CD4-positive, alpha-beta memory T cell (primary cell): ENCODE measurements at regions not wholly inside any gene's neighbourhood (a gene's known extent, or its start where the extent isn't known, plus 50 kb on each side); places are given as distances from the start of the nearest gene placed in this dataset.
"Not testable (repeated sequence)": the region's sequence is repeated elsewhere in the genome, so short reads cannot be mapped to it uniquely, and the experiment has no call there.

ENCODE experiments used
- CTCF ChIA-PET: fragments of 350-600 bp; sonication (Branson Sonifier 250); formaldehyde crosslinking; loops from one replicate; lab custom pipeline; 2021; ENCODE audit warnings: inconsistent platforms; ENCODE audit not compliant: partially characterized antibody; lab: Charles Lee
- POLR2A ChIA-PET: fragments of 350-600 bp; sonication (Branson Sonifier 250); formaldehyde crosslinking; loops from one replicate; lab custom pipeline; 2021; ENCODE audit not compliant: partially characterized antibody; lab: Charles Lee
- DNase-seq, 5 donors: peaks; one replicate each; pipeline versions ENCODE4 v3.0.0 to v3.0.0-alpha.2; 2020 to 2022; ENCODE audit warnings: mixed read lengths in 1 of 5
- H3K27ac ChIP-seq: one replicate; pipeline ENCODE4 v1.7.0; 2013; ENCODE audit warnings: low read depth, low read length
- H3K27me3 ChIP-seq: 2 replicates; pipeline ENCODE4 v1.7.0; 2013; ENCODE audit warnings: mild to moderate bottlenecking, low read length, moderate library complexity; ENCODE audit not compliant: insufficient read depth
- H3K36me3 ChIP-seq: 2 replicates; pipeline ENCODE4 v1.7.0; 2013; ENCODE audit warnings: mild to moderate bottlenecking, low read length, moderate library complexity; ENCODE audit not compliant: insufficient read depth
- H3K4me1 ChIP-seq: 2 replicates; pipeline ENCODE4 v1.7.0; 2013; ENCODE audit warnings: mild to moderate bottlenecking, low read length, moderate library complexity; ENCODE audit not compliant: insufficient read depth
- H3K4me3 ChIP-seq, 2 donors: one replicate each; pipeline ENCODE4 v1.7.0; 2013; ENCODE audit warnings: low read length in 2 of 2, mild to moderate bottlenecking in 1 of 2
- H3K9me3 ChIP-seq, 2 donors: one replicate each; pipeline ENCODE4 v1.7.0; 2013; ENCODE audit warnings: low read length in 2 of 2, control low read depth in 1 of 2; ENCODE audit not compliant: control insufficient read depth in 1 of 2
- H3K27ac Mint-ChIP-seq, 7 donors: one replicate each; pipeline ENCODE4 v1.8.0; 2020 to 2021; ENCODE audit warnings: mixed read lengths in 7 of 7, mild to moderate bottlenecking in 6 of 7, inconsistent platforms in 3 of 7, moderate library complexity in 3 of 7
- H3K27me3 Mint-ChIP-seq, 2 donors: one replicate each; pipeline ENCODE4 v1.8.0; 2020 to 2021; ENCODE audit warnings: mixed read lengths in 2 of 2
- H3K36me3 Mint-ChIP-seq, 2 donors: one replicate each; pipeline ENCODE4 v1.8.0; 2020 to 2021; ENCODE audit warnings: mixed read lengths in 2 of 2, inconsistent platforms in 1 of 2, mild to moderate bottlenecking in 1 of 2
- H3K4me1 Mint-ChIP-seq, 4 donors: one replicate each; pipeline ENCODE4 v1.8.0; 2020 to 2021; ENCODE audit warnings: mixed read lengths in 4 of 4, mild to moderate bottlenecking in 1 of 4
- H3K4me3 Mint-ChIP-seq, 8 donors: one replicate each; pipeline ENCODE4 v1.8.0; 2020 to 2021; ENCODE audit warnings: mixed read lengths in 8 of 8, mild to moderate bottlenecking in 7 of 8, moderate library complexity in 6 of 8, inconsistent platforms in 3 of 8
- H3K9me3 Mint-ChIP-seq, 8 donors: one replicate each; pipeline ENCODE4 v1.8.0; 2020 to 2021; ENCODE audit warnings: mixed read lengths in 8 of 8, mild to moderate bottlenecking in 5 of 8, inconsistent platforms in 3 of 8, moderate library complexity in 1 of 8
- intact Hi-C: fragments of 100-400 bp; cut with micrococcal nuclease; formaldehyde crosslinking; loops from one replicate; pipeline ENCODE4 v1.15.1; 2023

- Mint-ChIP-seq H3K9me3 (peaks cover 0 to 14% (median 6%) of the 10 kb centered on the region in 8 donors), H3K4me3 (no peak overlapping the region), H3K4me1 (no peaks in the 10 kb centered on the region), H3K27me3 (no peaks in the 10 kb centered on the region), H3K27ac (no peak overlapping the region), H3K36me3 (no peaks in the 10 kb centered on the region)
- no peaks in the 10 kb centered on the region for H3K9me3 ChIP-seq
- H3K4me3 ChIP-seq, result no peak overlapping the region
- no peaks in the 10 kb centered on the region for H3K4me1 ChIP-seq
- POLR2A ChIA-PET, result no interaction called here
- no peaks in the 10 kb centered on the region for H3K36me3 ChIP-seq
- intact Hi-C loops, result no loop called here
- no peaks in the 10 kb centered on the region for H3K27me3 ChIP-seq
- CTCF ChIA-PET, result no interaction called here
- no peak overlapping the region for H3K27ac ChIP-seq
- DNase-seq, result no peak
Measured at GRCh38 chr7:10634239-10634638, 339.4 kb upstream of the PHF14 start.

GRCh38 chr7:10637991-10638390 lies 335.7 kb upstream of the PHF14 start:
- Histone ChIP-seq H3K4me1 (no peaks in the 10 kb centered on the region), H3K27me3 (no peaks in the 10 kb centered on the region), H3K4me3 (no peak overlapping the region), H3K9me3 (no peaks in the 10 kb centered on the region), H3K36me3 (no peaks in the 10 kb centered on the region), H3K27ac (no peak overlapping the region)
- ChIA-PET CTCF (no interaction called here), POLR2A (no interaction called here)
- no peaks in the 10 kb centered on the region for H3K27me3 Mint-ChIP-seq
- no peak for DNase-seq
- peaks cover 0 to 2% (median 2%) of the 10 kb centered on the region in 4 donors for H3K4me1 Mint-ChIP-seq
- intact Hi-C loops, result no loop called here
- no peak overlapping the region for H3K27ac Mint-ChIP-seq
- peaks cover 0 to 3% (median 0%) of the 10 kb centered on the region in 8 donors for H3K9me3 Mint-ChIP-seq
- no peaks in the 10 kb centered on the region for H3K36me3 Mint-ChIP-seq
- H3K4me3 Mint-ChIP-seq, result no peak overlapping the region

GRCh38 chr7:10643545-10643944 lies 330.1 kb upstream of the PHF14 start:
- Mint-ChIP-seq H3K27ac (peak overlapping the region in 1 of 7 donors; percentile 56), H3K9me3 (no peaks in the 10 kb centered on the region)

GRCh38 chr7:10644849-10645248 lies 328.8 kb upstream of the PHF14 start:
- Histone ChIP-seq H3K36me3 (no peaks in the 10 kb centered on the region), H3K4me1 (no peaks in the 10 kb centered on the region), H3K9me3 (no peaks in the 10 kb centered on the region), H3K4me3 (no peak overlapping the region), H3K27ac (no peak overlapping the region), H3K27me3 (no peaks in the 10 kb centered on the region)
- DNase-seq, result no peak
- Mint-ChIP-seq H3K4me1 (peaks cover 6 to 16% (median 10%) of the 10 kb centered on the region in 4 donors), H3K9me3 (no peaks in the 10 kb centered on the region), H3K27ac (no peak overlapping the region), H3K27me3 (peaks cover 0 to 2% of the 10 kb centered on the region in 2 donors), H3K36me3 (no peaks in the 10 kb centered on the region), H3K4me3 (no peak overlapping the region)
- ChIA-PET CTCF (no interaction called here), POLR2A (no interaction called here)
- intact Hi-C loops, result no loop called here

More at GRCh38 chr7:10643545-10643944, 330.1 kb upstream of the PHF14 start:
- H3K4me3 ChIP-seq, result no peak overlapping the region
- H3K4me1 ChIP-seq, result no peaks in the 10 kb centered on the region
- H3K27me3 ChIP-seq, result no peaks in the 10 kb centered on the region
- intact Hi-C loops, result no loop called here
- H3K9me3 ChIP-seq, result no peaks in the 10 kb centered on the region
- H3K36me3 ChIP-seq, result no peaks in the 10 kb centered on the region
- Mint-ChIP-seq H3K27me3 (peaks cover 0 to 2% of the 10 kb centered on the region in 2 donors), H3K4me1 (peaks cover 6 to 16% (median 10%) of the 10 kb centered on the region in 4 donors), H3K36me3 (no peaks in the 10 kb centered on the region), H3K4me3 (peak overlapping the region in 5 of 8 donors; percentile 2 to 42 (median 11))
- no peak overlapping the region for H3K27ac ChIP-seq
- ChIA-PET CTCF (no interaction called here), POLR2A (no interaction called here)
- no peak for DNase-seq

- CTCF ChIA-PET, result no interaction called here
- no peak for DNase-seq
- H3K36me3 Mint-ChIP-seq, result no peaks in the 10 kb centered on the region
- Histone ChIP-seq H3K27ac (no peak overlapping the region), H3K9me3 (no peaks in the 10 kb centered on the region), H3K27me3 (no peaks in the 10 kb centered on the region), H3K4me3 (no peak overlapping the region), H3K36me3 (no peaks in the 10 kb centered on the region), H3K4me1 (no peaks in the 10 kb centered on the region)
- POLR2A ChIA-PET, result no interaction called here
- H3K9me3 Mint-ChIP-seq, result no peaks in the 10 kb centered on the region
- no peak overlapping the region for H3K4me3 Mint-ChIP-seq
- H3K27me3 Mint-ChIP-seq, result peaks cover 0 to 2% of the 10 kb centered on the region in 2 donors
- H3K27ac Mint-ChIP-seq, result no peak overlapping the region
- H3K4me1 Mint-ChIP-seq, result peaks cover 6 to 16% (median 10%) of the 10 kb centered on the region in 4 donors
- intact Hi-C loops, result no loop called here
Measured at GRCh38 chr7:10646194-10646593, 327.5 kb upstream of the PHF14 start.

GRCh38 chr7:10648289-10648688 lies 325.4 kb upstream of the PHF14 start:
- Histone ChIP-seq H3K4me3 (no peak overlapping the region), H3K27ac (no peak overlapping the region), H3K9me3 (no peaks in the 10 kb centered on the region), H3K27me3 (no peaks in the 10 kb centered on the region), H3K4me1 (no peaks in the 10 kb centered on the region), H3K36me3 (no peaks in the 10 kb centered on the region)
- Mint-ChIP-seq H3K27me3 (peaks cover 0 to 2% of the 10 kb centered on the region in 2 donors), H3K27ac (no peak overlapping the region), H3K36me3 (no peaks in the 10 kb centered on the region), H3K4me3 (no peak overlapping the region), H3K4me1 (peaks cover 2 to 11% (median 7%) of the 10 kb centered on the region in 4 donors), H3K9me3 (peaks cover 0 to 4% (median 0%) of the 10 kb centered on the region in 8 donors)
- CTCF ChIA-PET, result no interaction called here
- intact Hi-C loops, result no loop called here
- DNase-seq, result no peak
- POLR2A ChIA-PET, result no interaction called here

- H3K27ac ChIP-seq, H3K9me3 ChIP-seq, H3K4me1 Mint-ChIP-seq, H3K4me3 Mint-ChIP-seq, POLR2A ChIA-PET, H3K27ac Mint-ChIP-seq, H3K36me3 ChIP-seq, H3K27me3 Mint-ChIP-seq, H3K36me3 Mint-ChIP-seq, H3K9me3 Mint-ChIP-seq, H3K27me3 ChIP-seq, H3K4me1 ChIP-seq, intact Hi-C loops, H3K4me3 ChIP-seq, DNase-seq, CTCF ChIA-PET: not testable (repeated sequence)
Measured at GRCh38 chr7:10649120-10649519, 324.6 kb upstream of the PHF14 start.

GRCh38 chr7:10655031-10655430 lies 318.6 kb upstream of the PHF14 start:
- H3K27me3 ChIP-seq, result no peaks in the 10 kb centered on the region
- no peaks in the 10 kb centered on the region for H3K36me3 Mint-ChIP-seq
- no peaks in the 10 kb centered on the region for H3K4me1 ChIP-seq
- no peaks in the 10 kb centered on the region for H3K4me1 Mint-ChIP-seq
- H3K27me3 Mint-ChIP-seq, result no peaks in the 10 kb centered on the region
- H3K4me3 ChIP-seq, result no peak overlapping the region
- no peak for DNase-seq
- H3K4me3 Mint-ChIP-seq, result no peak overlapping the region
- peaks cover 0 to 4% (median 0%) of the 10 kb centered on the region in 8 donors for H3K9me3 Mint-ChIP-seq
- H3K27ac ChIP-seq, result no peak overlapping the region
- ChIA-PET CTCF (no interaction called here), POLR2A (no interaction called here)
- no peaks in the 10 kb centered on the region for H3K9me3 ChIP-seq
- no peaks in the 10 kb centered on the region for H3K36me3 ChIP-seq
- intact Hi-C loops, result no loop called here
- no peak overlapping the region for H3K27ac Mint-ChIP-seq
